ENCODE measurements at regions not wholly inside any gene's neighbourhood (a gene's known extent, or its start where the extent isn't known, plus 50 kb on each side); places are given as distances from the start of the nearest gene placed in this dataset.

DNA sequence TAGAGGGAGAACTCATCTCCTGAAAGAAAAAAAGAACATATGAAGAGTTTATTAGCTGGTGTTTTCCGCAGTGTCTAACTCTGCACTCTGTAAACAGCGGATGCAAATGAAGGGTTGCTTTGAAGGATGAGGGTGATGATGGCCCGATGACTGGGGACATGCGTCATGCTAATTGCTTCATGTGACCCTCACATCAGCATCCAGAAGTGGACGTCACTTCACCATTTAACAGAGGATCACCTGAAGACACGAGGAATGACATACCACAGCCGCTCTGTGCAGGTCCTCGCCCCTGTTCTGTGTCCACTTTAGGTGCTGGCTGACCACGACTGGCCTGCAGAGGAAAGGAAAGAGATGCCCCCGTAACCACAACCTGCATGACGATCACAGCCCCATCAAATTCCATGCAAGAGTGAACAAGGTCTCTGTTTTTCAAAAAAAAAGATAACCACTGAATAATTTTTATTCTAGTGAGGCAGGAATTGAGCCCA is 82.9 kb downstream of the KLF6 start:
- TF ChIP-seq, protein P1, sequence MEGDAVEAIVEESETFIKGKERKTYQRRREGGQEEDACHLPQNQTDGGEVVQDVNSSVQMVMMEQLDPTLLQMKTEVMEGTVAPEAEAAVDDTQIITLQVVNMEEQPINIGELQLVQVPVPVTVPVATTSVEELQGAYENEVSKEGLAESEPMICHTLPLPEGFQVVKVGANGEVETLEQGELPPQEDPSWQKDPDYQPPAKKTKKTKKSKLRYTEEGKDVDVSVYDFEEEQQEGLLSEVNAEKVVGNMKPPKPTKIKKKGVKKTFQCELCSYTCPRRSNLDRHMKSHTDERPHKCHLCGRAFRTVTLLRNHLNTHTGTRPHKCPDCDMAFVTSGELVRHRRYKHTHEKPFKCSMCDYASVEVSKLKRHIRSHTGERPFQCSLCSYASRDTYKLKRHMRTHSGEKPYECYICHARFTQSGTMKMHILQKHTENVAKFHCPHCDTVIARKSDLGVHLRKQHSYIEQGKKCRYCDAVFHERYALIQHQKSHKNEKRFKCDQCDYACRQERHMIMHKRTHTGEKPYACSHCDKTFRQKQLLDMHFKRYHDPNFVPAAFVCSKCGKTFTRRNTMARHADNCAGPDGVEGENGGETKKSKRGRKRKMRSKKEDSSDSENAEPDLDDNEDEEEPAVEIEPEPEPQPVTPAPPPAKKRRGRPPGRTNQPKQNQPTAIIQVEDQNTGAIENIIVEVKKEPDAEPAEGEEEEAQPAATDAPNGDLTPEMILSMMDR (IDR thresholded peaks at IDR 0.05): no peak
- no peak for TF ChIP-seq POLR2AphosphoS5 (IDR thresholded peaks at IDR 0.05)
- no peak for TF ChIP-seq POLR2A (IDR thresholded peaks at IDR 0.05)

Measured in suprapubic skin (tissue), 4 donors.